DOHH2 (cell line): ENCODE measurements at regions not wholly inside any gene's neighbourhood (a gene's known extent, or its start where the extent isn't known, plus 50 kb on each side); places are given as distances from the start of the nearest gene placed in this dataset.
A peak's percentile ranks its signal among the peaks of the same experiment; 100 is the strongest.

Source experiments
- H3F3A ChIP-seq: fragments of 200-600 bp; sonication (generic), shearing (Covaris generic); 2 replicates; pipeline ENCODE4 v1.6.0; 2016; ENCODE audit warnings: antibody characterized with exemption, mild to moderate bottlenecking; ENCODE audit not compliant: control insufficient read depth, insufficient read depth
- H3K27ac ChIP-seq: fragments of 200-600 bp; sonication (generic); 2 replicates; pipeline ENCODE4 v1.5.1; 2014; ENCODE audit warnings: low read depth, mild to moderate bottlenecking, low read length, moderate library complexity
- H3K27me3 ChIP-seq: fragments of 200-600 bp; sonication (generic); 2 replicates; pipeline ENCODE4 v1.6.1; 2014; ENCODE audit warnings: mild to moderate bottlenecking, low read length, mixed read lengths; ENCODE audit not compliant: control insufficient read depth
- H3K36me3 ChIP-seq: fragments of 200-600 bp; sonication (generic); 2 replicates; pipeline ENCODE4 v1.6.1; 2014; ENCODE audit warnings: mild to moderate bottlenecking, low read length, moderate library complexity, mixed read lengths; ENCODE audit not compliant: control insufficient read depth
- H3K4me1 ChIP-seq: fragments of 200-600 bp; sonication (generic); 2 replicates; pipeline ENCODE4 v1.6.1; 2014; ENCODE audit warnings: mild to moderate bottlenecking, low read length, mixed read lengths; ENCODE audit not compliant: control insufficient read depth
- H3K4me2 ChIP-seq: fragments of 200-600 bp; sonication (generic); 2 replicates; pipeline ENCODE4 v1.6.0; 2014; ENCODE audit warnings: mild to moderate bottlenecking, low read length, moderate library complexity
- H3K4me3 ChIP-seq: fragments of 200-600 bp; sonication (generic); 2 replicates; pipeline ENCODE4 v1.5.1; 2014; ENCODE audit warnings: mild to moderate bottlenecking, low read length, mixed read lengths
- H3K79me2 ChIP-seq: fragments of 200-600 bp; sonication (generic); 2 replicates; pipeline ENCODE4 v1.6.1; 2014; ENCODE audit warnings: mild to moderate bottlenecking, low read length, mixed read lengths; ENCODE audit not compliant: control insufficient read depth
- H3K9me2 ChIP-seq: fragments of 200-600 bp; sonication (generic); replicated peaks from 2 replicates; pipeline ENCODE4 v1.6.1; 2014; ENCODE audit warnings: mild to moderate bottlenecking, low read length, mixed read lengths; ENCODE audit not compliant: control insufficient read depth
- H3K9me3 ChIP-seq: fragments of 200-600 bp; sonication (generic); 2 replicates; pipeline ENCODE4 v1.6.1; 2014; ENCODE audit warnings: antibody characterized with exemption, low read length, mixed read lengths; ENCODE audit not compliant: control insufficient read depth, insufficient read depth
- H4K20me1 ChIP-seq: fragments of 200-600 bp; sonication (generic); 2 replicates; pipeline ENCODE4 v1.6.0; 2014; ENCODE audit warnings: low read depth, mild to moderate bottlenecking, antibody characterized with exemption, low read length, moderate library complexity; ENCODE audit not compliant: control insufficient read depth, insufficient read depth
- CTCF ChIP-seq: fragments of 200-600 bp; sonication (generic); IDR thresholded peaks from one replicate; pipeline ENCODE4 v1.5.1; 2014; ENCODE audit warnings: antibody characterized with exemption, mild to moderate bottlenecking, low read depth, low read length; ENCODE audit not compliant: poor library complexity, severe bottlenecking
- EZH2phosphoT487 ChIP-seq: fragments of 200-600 bp; sonication (generic); IDR thresholded peaks from 2 replicates; pipeline ENCODE4 v1.6.1; 2017; ENCODE audit warnings: borderline replicate concordance, mild to moderate bottlenecking, antibody characterized with exemption, low read length, moderate library complexity, mixed read lengths

GRCh38 chr5:128838623-128839022, 126.7 kb upstream of the SLC27A6 start:
- no peaks in the 10 kb centered on the region for H3F3A ChIP-seq
- H3K9me2 ChIP-seq: no peaks in the 10 kb centered on the region
- no peak overlapping the region for H3K27ac ChIP-seq
- H3K4me1 ChIP-seq: no peaks in the 10 kb centered on the region
- TF ChIP-seq CTCF (no peak), EZH2phosphoT487 (no peak)
- no peak overlapping the region for H3K4me2 ChIP-seq
- no peaks in the 10 kb centered on the region for H3K36me3 ChIP-seq
- no peaks in the 10 kb centered on the region for H3K79me2 ChIP-seq
- no peak overlapping the region for H3K4me3 ChIP-seq
- H3K9me3 ChIP-seq: no peaks in the 10 kb centered on the region
- no peaks in the 10 kb centered on the region for H4K20me1 ChIP-seq
- no peaks in the 10 kb centered on the region for H3K27me3 ChIP-seq

- Histone ChIP-seq H3K36me3 (no peaks in the 10 kb centered on the region), H3K9me2 (no peaks in the 10 kb centered on the region), H3K27me3 (no peaks in the 10 kb centered on the region)
Observed at GRCh38 chr5:128842241-128842640, 123.0 kb upstream of the SLC27A6 start.

GRCh38 chr5:128844354-128844923, 120.8 kb upstream of the SLC27A6 start:
- Histone ChIP-seq H4K20me1 (no peaks in the 10 kb centered on the region), H3K4me3 (no peak overlapping the region), H3K9me3 (no peaks in the 10 kb centered on the region), H3K4me2 (no peak overlapping the region), H3F3A (no peaks in the 10 kb centered on the region), H3K27me3 (no peaks in the 10 kb centered on the region), H3K4me1 (no peaks in the 10 kb centered on the region), H3K79me2 (no peaks in the 10 kb centered on the region), H3K36me3 (no peaks in the 10 kb centered on the region), H3K27ac (no peak overlapping the region), H3K9me2 (no peaks in the 10 kb centered on the region)
- TF ChIP-seq CTCF (peak; percentile 29), EZH2phosphoT487 (no peak)

More at GRCh38 chr5:128842241-128842640, 123.0 kb upstream of the SLC27A6 start:
- Histone ChIP-seq H3K4me2 (no peak overlapping the region), H3K27ac (no peak overlapping the region), H3K4me3 (no peak overlapping the region), H4K20me1 (no peaks in the 10 kb centered on the region), H3K4me1 (no peaks in the 10 kb centered on the region), H3K9me3 (no peaks in the 10 kb centered on the region), H3K79me2 (no peaks in the 10 kb centered on the region), H3F3A (no peaks in the 10 kb centered on the region)
- TF ChIP-seq CTCF (no peak), EZH2phosphoT487 (no peak)
